Activated CD4-positive, alpha-beta T cell treated with anti-CD3 and anti-CD28 coated beads, Interleukin-2, amount 50 U/mL, for 1 hour (primary cell): ENCODE measurements at regions not wholly inside any gene's neighbourhood (a gene's known extent, or its start where the extent isn't known, plus 50 kb on each side); places are given as distances from the start of the nearest gene placed in this dataset.

Source experiments
- DNase-seq: peaks from one replicate; pipeline ENCODE4 v3.0.0-alpha.2; 2020

- DNase-seq, result no peak
Observed at GRCh38 chr12:92294676-92295440, 149.2 kb upstream of the BTG1 start.

GRCh38 chr12:92292016-92292415 lies 146.4 kb upstream of the BTG1 start:
- DNase-seq, result no peak

DNA sequence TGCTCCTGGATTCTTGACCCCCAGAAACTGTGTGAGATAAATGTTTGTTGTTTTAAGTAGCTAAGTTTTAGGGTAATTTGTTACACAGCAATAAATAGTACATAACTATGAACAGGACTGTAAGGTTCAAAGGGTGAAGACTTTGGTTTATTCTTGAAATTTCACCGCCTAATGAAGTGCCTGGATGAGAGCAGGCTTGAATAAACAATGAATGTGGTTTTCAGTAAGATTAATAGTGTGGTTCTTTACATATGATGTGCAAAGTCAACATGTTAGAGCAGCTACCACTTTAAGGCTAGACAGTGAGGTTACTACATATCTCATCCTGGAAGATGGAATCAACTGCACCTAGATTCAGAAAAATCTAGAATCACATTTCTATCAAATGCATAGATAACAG lies 145.2 kb upstream of the BTG1 start:
- DNase-seq, result no peak

- no peak for DNase-seq
Observed at GRCh38 chr12:92290350-92290695, 144.7 kb upstream of the BTG1 start.

- no peak for DNase-seq
Observed at GRCh38 chr12:92289629-92290349, 144.1 kb upstream of the BTG1 start.

GRCh38 chr12:92288561-92288960 lies 142.9 kb upstream of the BTG1 start:
- no peak for DNase-seq

DNA sequence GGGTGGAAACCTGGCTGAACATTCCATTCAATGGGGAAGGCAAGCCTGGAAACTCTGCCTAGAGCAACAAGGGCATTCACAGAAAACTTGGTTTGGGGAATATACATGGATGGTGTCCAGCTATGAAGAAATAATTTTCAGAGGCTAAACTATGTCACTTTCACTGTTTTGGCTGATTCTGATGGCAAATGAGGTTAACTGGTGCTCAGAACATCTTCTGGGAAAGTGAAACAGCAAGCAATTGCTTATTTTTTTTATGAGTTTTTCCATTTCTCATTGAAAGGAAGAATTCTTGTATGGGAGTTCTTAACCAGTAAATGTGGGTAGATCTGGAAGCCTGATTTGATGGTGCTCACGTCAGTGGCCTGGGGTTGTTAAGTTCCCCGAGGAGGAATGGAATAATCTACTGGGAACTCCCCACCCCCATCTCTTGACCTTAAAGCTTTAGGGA lies 132.8 kb upstream of the BTG1 start:
- DNase-seq, result no peak

DNA sequence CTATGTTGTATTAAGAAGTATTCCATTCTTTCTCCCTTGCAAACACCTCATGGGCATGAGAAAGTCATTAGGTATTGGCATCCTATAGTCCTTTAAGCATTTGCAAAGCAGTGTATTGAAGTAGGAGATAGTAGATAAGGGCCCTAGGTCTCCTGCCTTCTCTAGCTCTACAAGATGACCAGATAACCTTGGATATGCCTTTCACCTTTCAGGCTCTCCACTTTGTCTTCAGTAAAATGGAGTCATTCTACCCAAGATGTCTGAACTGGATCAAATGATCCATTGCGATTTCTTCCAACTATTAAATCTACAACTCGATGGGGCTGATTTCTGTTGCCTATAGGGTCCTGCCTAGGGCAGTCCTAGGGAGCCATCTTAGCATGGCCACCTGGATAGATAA lies 132.1 kb upstream of the BTG1 start:
- DNase-seq, result no peak

GRCh38 chr12:92276276-92276675 lies 130.6 kb upstream of the BTG1 start:
- DNase-seq, result no peak

GRCh38 chr12:92275443-92276154 lies 130.0 kb upstream of the BTG1 start:
- DNase-seq, result no peak

DNA sequence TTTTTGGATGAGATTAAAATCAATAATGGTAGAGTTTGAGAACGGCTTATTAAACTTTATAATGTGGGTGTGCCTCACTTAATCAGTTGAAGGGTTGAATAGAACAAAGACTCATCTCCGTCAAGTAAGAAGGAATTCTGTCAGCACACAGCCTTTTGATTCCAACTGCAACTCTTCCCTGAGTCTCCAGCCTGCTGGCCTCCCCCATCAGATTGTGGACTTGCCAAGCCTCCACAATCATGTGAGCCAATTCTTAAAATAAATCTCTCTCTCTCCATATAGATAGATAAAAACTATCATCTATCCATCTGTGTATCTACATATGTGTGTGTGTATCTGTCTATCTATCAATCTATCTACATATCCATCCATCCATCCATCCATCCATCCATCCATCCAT lies 127.4 kb upstream of the BTG1 start:
- DNase-seq, result no peak

- no peak for DNase-seq
Observed at GRCh38 chr12:92272061-92272964, 126.7 kb upstream of the BTG1 start.

GRCh38 chr12:92271341-92271740 lies 125.7 kb upstream of the BTG1 start:
- no peak for DNase-seq

GRCh38 chr12:92270521-92270920 lies 124.9 kb upstream of the BTG1 start:
- DNase-seq, result no peak

GRCh38 chr12:92268946-92269345 lies 123.3 kb upstream of the BTG1 start:
- DNase-seq, result no peak

- no peak for DNase-seq
Observed at GRCh38 chr12:92261692-92262091, 116.0 kb upstream of the BTG1 start.

DNA sequence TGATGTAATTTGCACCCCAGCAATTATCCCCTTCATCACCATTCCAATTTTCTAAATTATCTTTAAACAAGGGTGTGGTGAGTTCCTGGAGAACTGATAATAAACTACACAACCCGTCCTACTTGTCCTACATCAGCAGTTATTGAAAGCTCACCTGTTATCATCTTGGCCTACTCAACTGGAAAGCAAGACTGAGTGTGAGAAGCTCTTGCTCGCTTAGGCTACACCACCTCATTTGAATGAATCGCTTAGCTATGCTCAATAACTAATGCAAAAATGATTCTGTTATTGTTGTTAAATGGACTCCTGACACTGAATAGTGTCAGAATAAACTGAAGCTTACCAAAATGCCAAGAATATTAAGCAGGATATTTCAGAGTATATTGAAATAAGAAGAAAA lies 115.4 kb upstream of the BTG1 start:
- DNase-seq, result no peak

- DNase-seq, result no peak
Observed at GRCh38 chr12:92259696-92260251, 114.1 kb upstream of the BTG1 start.

DNA sequence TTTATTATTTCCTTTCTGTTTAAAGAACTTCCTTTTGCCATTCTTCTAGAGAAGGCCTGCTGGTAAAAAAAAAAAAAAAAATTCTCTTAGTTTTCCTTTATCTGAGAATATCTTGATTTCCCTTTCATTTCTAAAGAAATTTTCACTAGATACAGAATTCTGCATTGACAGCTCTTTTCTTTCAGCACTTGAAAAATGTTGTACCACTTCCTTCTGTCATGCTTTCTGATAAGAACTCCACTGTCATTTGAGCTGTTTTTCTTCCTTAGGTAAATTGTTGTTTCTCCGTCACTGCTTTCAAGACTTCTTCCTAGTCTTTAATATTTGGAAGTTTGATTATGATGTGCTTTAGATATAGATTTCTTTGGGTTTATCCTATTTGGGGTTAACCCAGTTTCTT lies 113.6 kb upstream of the BTG1 start:
- DNase-seq, result no peak

- DNase-seq, result no peak
Observed at GRCh38 chr12:92257261-92257660, 111.6 kb upstream of the BTG1 start.

DNA sequence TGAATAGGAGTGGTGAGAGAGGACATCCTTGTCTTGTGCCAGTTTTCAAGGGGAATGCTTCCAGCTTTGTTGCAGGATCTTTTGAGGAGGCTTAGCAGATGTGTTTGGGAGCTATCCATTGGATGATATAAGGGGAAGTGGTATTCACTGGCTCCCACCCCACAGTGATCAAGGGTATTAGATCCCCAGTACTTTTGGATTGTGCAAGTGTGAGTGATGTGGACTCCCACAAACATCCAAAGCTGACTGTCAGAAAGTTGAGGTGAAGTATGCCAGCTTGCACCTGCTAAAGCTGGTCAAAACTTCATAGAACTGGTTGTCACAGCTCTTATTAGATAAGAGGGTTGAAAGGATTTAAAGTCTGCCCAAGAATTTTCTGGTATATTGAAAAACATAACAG lies 110.1 kb upstream of the BTG1 start:
- no peak for DNase-seq

DNA sequence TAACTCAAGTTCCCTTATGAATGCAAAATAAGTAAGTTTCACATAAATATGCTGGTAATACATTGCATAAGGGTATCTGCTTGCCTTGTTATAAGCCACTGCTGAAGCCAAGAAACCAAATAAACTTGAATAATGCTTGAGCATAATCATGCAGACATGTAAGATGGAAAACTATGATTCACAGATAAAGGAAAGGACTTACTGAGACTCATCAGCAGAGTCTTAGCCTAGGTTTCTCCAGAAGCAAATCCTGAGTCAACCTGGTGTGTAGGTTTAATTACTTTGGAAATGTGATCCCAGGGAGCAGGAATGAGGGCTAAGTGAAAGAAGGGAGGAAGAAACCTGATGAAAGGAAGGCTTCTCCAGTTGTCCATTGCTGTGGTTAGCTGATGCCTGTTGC lies 107.7 kb upstream of the BTG1 start:
- DNase-seq, result no peak

DNA sequence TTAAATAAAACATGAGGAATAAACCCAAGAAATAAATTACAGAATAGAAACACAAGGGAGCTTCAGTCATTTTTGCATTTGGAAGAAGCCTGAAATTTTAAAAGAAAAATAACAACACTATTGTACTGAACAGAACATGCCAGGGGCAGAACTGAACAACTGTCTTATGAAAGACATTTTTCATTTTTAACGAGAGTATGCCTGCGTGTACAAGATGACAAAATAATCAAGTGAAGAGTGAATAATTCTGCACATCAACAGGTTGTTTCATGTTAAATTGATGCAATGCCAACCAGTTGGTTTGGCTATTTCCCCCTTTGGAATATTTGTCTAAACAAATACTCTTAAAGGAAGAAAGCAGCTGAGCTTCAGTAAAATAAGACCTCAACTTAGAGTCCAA lies 103.3 kb upstream of the BTG1 start:
- DNase-seq, result no peak
